A549 (cell line): ENCODE measurements at regions not wholly inside any gene's neighbourhood (a gene's known extent, or its start where the extent isn't known, plus 50 kb on each side); places are given as distances from the start of the nearest gene placed in this dataset.

ENCODE experiments used
- CTCF ChIP-seq: fragments of >200 bp; sonication (Bioruptor Twin); formaldehyde crosslinking; IDR thresholded peaks from 3 replicates; pipeline ENCODE4 v1.5.1; 2016
- EP300 ChIP-seq, 2 experiments: fragments of >200 bp; sonication (Bioruptor Twin); formaldehyde crosslinking; IDR thresholded peaks; 2 replicates in 1 of 2; 3 replicates in 1 of 2; pipeline ENCODE4 v1.6.1; 2016 to 2017
- KDM1A ChIP-seq: fragments of 200-600 bp; sonication (generic); IDR thresholded peaks from 2 replicates; pipeline ENCODE4 v1.6.1; 2016; ENCODE audit warnings: low read depth, mild to moderate bottlenecking
- MAX ChIP-seq: IDR thresholded peaks from 2 replicates; pipeline ENCODE4 v1.6.1; 2012
- PHF8 ChIP-seq: fragments of 200-600 bp; sonication (generic); IDR thresholded peaks from 2 replicates; pipeline ENCODE4 v1.6.1; 2016; ENCODE audit warnings: low read depth, mild to moderate bottlenecking, antibody characterized with exemption, moderate library complexity, borderline replicate concordance
- POLR2A ChIP-seq: IDR thresholded peaks from 2 replicates; pipeline ENCODE4 v1.6.1; 2012; ENCODE audit warnings: mild to moderate bottlenecking, low read length
- REST ChIP-seq: fragments of 200-600 bp; sonication (generic); IDR thresholded peaks from 2 replicates; pipeline ENCODE4 v1.6.1; 2016; ENCODE audit warnings: antibody characterized with exemption, mild to moderate bottlenecking, moderate library complexity
- SMC3 ChIP-seq: fragments of >200 bp; sonication (Bioruptor Twin); formaldehyde crosslinking; IDR thresholded peaks from 3 replicates; pipeline ENCODE4 v1.6.1; 2018; ENCODE audit warnings: inconsistent platforms
- SREBF2 ChIP-seq: fragments of 450-650 bp; IDR thresholded peaks from 2 replicates; pipeline ENCODE4 v1.6.1; 2014; ENCODE audit warnings: mild to moderate bottlenecking, moderate library complexity
- ZNF302 ChIP-seq: fragments of 250-450 bp; sonication (Bioruptor Pico); IDR thresholded peaks from 2 replicates; pipeline ENCODE4 v1.9.0; 2021; ENCODE audit warnings: inconsistent platforms, mild to moderate bottlenecking, moderate library complexity

- TF ChIP-seq POLR2A: no peak
- TF ChIP-seq EP300 (IDR thresholded peaks at IDR 0.05): no peak
- TF ChIP-seq REST: no peak
- TF ChIP-seq KDM1A: no peak
- no peak for TF ChIP-seq ZNF302 (CRISPR knock-in tag)
- no peak for TF ChIP-seq CTCF
- no peak for TF ChIP-seq SMC3
- no peak for TF ChIP-seq PHF8
- TF ChIP-seq MAX: no peak
- no peak for TF ChIP-seq SREBF2
These were observed 745.0 kb upstream of the ACO1 start for GRCh38 chr9:31639451-31639850.
